IMR-90 (cell line): ENCODE measurements at regions not wholly inside any gene's neighbourhood (a gene's known extent, or its start where the extent isn't known, plus 50 kb on each side); places are given as distances from the start of the nearest gene placed in this dataset.

ENCODE experiments used
- CTCF ChIP-seq: conservative IDR thresholded peaks from 2 replicates; pipeline ENCODE4 v1.5.1; 2012; ENCODE audit warnings: mild to moderate bottlenecking, low read depth, low read length, improper control_type of control experiment
- POLR2A ChIP-seq: IDR thresholded peaks from 2 replicates; pipeline ENCODE4 v1.6.1; 2012; ENCODE audit warnings: mild to moderate bottlenecking, low read depth, low read length
- RAD21 ChIP-seq: IDR thresholded peaks from 2 replicates; pipeline ENCODE4 v1.6.1; 2012; ENCODE audit warnings: low read length, improper control_type of control experiment
- SMC3 ChIP-seq: fragments of 150-350 bp; IDR thresholded peaks from 2 replicates; pipeline ENCODE4 v1.6.1; 2016; ENCODE audit warnings: low read depth, mild to moderate bottlenecking, antibody characterized with exemption, low read length, moderate library complexity

- TF ChIP-seq CTCF (no peak), RAD21 (no peak), POLR2A (no peak), SMC3 (no peak)
Measured at GRCh38 chr5:82336959-82337351, 58.8 kb upstream of the RPS23 start.
